ENCODE measurements at regions not wholly inside any gene's neighbourhood (a gene's known extent, or its start where the extent isn't known, plus 50 kb on each side); places are given as distances from the start of the nearest gene placed in this dataset.

DNA sequence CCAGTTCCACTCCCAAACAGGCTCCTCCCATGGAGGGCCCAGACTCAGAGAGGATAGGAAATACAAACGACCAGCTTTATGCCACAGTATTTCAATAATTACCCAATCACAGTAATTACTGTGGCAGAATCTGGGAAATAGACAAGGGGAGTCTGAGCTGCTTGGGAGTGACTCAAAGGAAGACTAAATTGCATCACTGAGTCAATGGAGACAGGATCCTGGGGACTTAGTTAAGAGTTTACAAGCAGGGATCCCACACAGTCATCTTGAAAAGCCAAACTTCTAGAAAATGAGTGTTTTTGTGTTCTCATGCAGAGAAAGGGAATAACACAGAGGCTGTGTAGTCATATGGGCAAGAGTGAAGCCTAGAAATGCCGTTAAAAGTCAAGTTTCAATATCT, 1142.1 kb downstream of the CNTNAP5 start:
- no peaks in the 10 kb centered on the region for H3K36me3 ChIP-seq
- H3K27me3 ChIP-seq (ENCODE audit: insufficient read depth, low read depth, severe bottlenecking), result peaks cover 17% of the 10 kb centered on the region
- H3K27ac ChIP-seq, result no peak overlapping the region
- H3K4me3 ChIP-seq (ENCODE audit: low read depth, low read length), result no peak overlapping the region
- no peak for DNase-seq
- no peaks in the 10 kb centered on the region for H3K9me3 ChIP-seq (ENCODE audit: severe bottlenecking)
- TF ChIP-seq, protein P1, sequence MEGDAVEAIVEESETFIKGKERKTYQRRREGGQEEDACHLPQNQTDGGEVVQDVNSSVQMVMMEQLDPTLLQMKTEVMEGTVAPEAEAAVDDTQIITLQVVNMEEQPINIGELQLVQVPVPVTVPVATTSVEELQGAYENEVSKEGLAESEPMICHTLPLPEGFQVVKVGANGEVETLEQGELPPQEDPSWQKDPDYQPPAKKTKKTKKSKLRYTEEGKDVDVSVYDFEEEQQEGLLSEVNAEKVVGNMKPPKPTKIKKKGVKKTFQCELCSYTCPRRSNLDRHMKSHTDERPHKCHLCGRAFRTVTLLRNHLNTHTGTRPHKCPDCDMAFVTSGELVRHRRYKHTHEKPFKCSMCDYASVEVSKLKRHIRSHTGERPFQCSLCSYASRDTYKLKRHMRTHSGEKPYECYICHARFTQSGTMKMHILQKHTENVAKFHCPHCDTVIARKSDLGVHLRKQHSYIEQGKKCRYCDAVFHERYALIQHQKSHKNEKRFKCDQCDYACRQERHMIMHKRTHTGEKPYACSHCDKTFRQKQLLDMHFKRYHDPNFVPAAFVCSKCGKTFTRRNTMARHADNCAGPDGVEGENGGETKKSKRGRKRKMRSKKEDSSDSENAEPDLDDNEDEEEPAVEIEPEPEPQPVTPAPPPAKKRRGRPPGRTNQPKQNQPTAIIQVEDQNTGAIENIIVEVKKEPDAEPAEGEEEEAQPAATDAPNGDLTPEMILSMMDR (IDR thresholded peaks at IDR 0.05; ENCODE audit: low read depth, low read length), result no peak

DNA sequence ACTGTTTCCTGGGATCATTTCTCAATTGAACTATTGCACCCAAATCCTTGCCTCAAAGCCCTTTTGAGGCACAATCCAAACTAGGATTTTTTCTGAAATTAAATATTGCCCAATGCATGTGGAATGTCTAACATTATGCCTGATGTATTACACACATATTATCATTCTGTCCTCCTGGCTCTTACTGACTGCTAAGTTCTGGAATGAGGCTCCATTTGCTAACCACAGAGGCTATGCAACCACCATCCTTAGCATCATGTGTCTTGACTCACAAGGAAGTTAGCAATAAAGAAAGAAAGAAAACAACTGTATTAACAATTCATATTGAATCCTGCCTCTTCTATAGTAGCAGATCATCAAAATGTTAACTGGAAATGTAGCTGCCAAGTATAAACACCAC, 1142.7 kb downstream of the CNTNAP5 start:
- Histone ChIP-seq H3K27ac (no peak overlapping the region), H3K36me3 (no peaks in the 10 kb centered on the region), H3K9me3 (ENCODE audit: severe bottlenecking) (no peaks in the 10 kb centered on the region), H3K27me3 (ENCODE audit: insufficient read depth, low read depth, severe bottlenecking) (peaks cover 11% of the 10 kb centered on the region), H3K4me3 (ENCODE audit: low read depth, low read length) (no peak overlapping the region)
- DNase-seq, result no peak
- TF ChIP-seq, protein P1 (IDR thresholded peaks at IDR 0.05; ENCODE audit: low read depth, low read length), result no peak

DNA sequence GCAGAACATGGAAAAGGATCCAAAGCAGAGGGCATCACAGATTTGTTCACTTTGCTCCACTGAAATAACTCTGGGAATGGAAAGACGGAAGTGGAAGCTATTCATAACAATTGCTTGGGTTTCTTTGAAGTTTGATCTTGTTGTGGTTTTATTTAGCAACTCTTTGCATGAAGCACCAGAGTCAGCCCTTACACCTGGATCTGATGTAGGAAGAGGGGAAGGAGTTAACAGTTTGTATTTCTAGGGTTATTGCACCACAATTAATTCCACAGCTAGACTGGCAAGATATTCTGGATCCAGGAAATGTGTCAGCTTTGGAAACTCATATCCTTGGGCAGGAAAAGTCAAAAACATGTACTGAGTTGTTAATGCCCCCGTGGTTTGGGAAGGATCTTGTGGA, 1143.4 kb downstream of the CNTNAP5 start:
- TF ChIP-seq, protein P1 (IDR thresholded peaks at IDR 0.05; ENCODE audit: low read depth, low read length), result no peak
- Histone ChIP-seq H3K4me3 (ENCODE audit: low read depth, low read length) (no peak overlapping the region), H3K36me3 (no peaks in the 10 kb centered on the region), H3K9me3 (ENCODE audit: severe bottlenecking) (no peaks in the 10 kb centered on the region), H3K27me3 (ENCODE audit: insufficient read depth, low read depth, severe bottlenecking) (peaks cover 13% of the 10 kb centered on the region), H3K27ac (no peak overlapping the region)
- DNase-seq, result no peak

DNA sequence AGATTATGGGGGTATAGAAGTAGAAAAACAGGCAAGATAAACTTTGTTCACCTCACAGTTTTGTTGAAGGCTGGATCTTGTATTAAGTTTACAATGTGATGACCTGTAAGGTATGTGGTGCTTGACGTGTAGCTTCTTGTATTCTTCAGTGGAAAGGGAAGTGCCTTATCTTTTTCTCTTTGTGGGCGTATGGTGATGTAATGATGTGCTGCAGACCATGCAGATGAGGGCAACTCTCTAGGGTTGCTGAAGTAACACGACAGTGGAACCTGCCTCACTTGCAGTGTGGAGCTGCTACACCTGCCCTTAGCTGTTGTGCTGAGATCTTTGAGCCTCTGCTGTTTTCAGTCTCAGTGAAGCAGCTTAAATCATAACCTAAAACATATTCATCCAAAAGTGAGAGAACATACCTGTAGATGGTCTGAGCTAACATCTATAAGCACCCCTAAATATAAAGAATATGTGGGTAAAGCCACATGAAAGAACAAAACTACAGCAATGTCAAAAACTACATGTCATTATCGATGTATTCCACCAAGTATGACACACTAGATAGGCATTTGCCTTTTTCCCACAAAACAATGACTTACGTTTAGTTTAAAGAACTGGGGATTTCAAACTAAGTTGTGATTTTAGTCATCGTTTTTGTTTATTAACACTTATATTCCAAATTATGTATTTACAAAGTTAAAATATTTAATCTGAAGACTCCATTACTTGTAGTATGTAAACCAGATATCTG, 1144.1 kb downstream of the CNTNAP5 start:
- no peak overlapping the region for H3K27ac ChIP-seq
- no peaks in the 10 kb centered on the region for H3K9me3 ChIP-seq (ENCODE audit: severe bottlenecking)
- TF ChIP-seq, protein P1 (IDR thresholded peaks at IDR 0.05; ENCODE audit: low read depth, low read length), result no peak
- H3K36me3 ChIP-seq, result no peaks in the 10 kb centered on the region
- no peak overlapping the region for H3K4me3 ChIP-seq (ENCODE audit: low read depth, low read length)
- no peak for DNase-seq
- peaks cover 13% of the 10 kb centered on the region for H3K27me3 ChIP-seq (ENCODE audit: insufficient read depth, low read depth, severe bottlenecking)

DNA sequence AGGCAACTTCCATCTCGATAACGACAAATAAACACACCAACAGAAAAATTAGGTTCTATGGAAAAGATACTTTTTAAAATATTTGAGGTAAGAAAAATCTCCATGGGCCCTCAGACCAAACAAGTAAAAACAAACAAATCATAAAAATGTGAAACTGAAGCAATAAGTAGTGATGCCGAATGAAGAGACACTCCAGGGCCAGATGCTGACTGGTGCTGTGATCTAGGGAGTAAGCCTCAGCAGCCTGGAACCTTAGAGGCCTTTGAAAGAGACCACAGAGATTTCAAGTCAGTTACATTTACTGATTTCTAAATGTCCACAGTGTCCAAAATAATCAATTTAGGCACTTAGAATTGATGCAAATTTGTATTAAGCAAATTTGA, 1144.7 kb downstream of the CNTNAP5 start:
- TF ChIP-seq, protein P1 (IDR thresholded peaks at IDR 0.05; ENCODE audit: low read depth, low read length), result no peak
- no peak for DNase-seq
- H3K4me3 ChIP-seq (ENCODE audit: low read depth, low read length), result no peak overlapping the region

DNA sequence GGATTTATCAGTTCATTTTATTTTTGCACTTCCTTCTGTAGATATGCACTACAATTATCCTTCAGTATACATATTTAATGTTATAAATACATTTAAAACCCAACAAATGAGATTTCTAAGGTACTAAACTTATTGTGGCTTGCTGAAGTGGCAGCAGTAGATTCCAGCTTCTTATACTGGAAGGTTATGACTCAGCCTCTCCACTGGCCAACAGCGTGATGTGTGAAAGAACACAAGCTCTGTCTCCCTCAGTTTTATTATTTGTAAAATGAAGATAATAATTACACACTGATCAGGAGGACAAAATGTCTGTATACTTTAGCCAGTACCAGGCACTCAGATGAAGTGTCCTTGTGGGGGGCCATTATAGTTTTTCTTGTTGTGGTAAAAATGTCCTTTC, 1147.1 kb downstream of the CNTNAP5 start:
- Histone ChIP-seq H3K27ac (no peak overlapping the region), H3K36me3 (no peaks in the 10 kb centered on the region), H3K9me3 (ENCODE audit: severe bottlenecking) (no peaks in the 10 kb centered on the region), H3K4me3 (ENCODE audit: low read depth, low read length) (no peak overlapping the region), H3K27me3 (ENCODE audit: insufficient read depth, low read depth, severe bottlenecking) (peaks cover 16% of the 10 kb centered on the region)
- DNase-seq, result no peak
- TF ChIP-seq, protein P1 (IDR thresholded peaks at IDR 0.05; ENCODE audit: low read depth, low read length), result no peak

More for the DNA sequence above, 1144.7 kb downstream of the CNTNAP5 start:
- Histone ChIP-seq H3K36me3 (no peaks in the 10 kb centered on the region), H3K27ac (no peak overlapping the region), H3K9me3 (ENCODE audit: severe bottlenecking) (no peaks in the 10 kb centered on the region), H3K27me3 (ENCODE audit: insufficient read depth, low read depth, severe bottlenecking) (peaks cover 14% of the 10 kb centered on the region)
